ENCODE measurements at regions not wholly inside any gene's neighbourhood (a gene's known extent, or its start where the extent isn't known, plus 50 kb on each side); places are given as distances from the start of the nearest gene placed in this dataset.

DNA sequence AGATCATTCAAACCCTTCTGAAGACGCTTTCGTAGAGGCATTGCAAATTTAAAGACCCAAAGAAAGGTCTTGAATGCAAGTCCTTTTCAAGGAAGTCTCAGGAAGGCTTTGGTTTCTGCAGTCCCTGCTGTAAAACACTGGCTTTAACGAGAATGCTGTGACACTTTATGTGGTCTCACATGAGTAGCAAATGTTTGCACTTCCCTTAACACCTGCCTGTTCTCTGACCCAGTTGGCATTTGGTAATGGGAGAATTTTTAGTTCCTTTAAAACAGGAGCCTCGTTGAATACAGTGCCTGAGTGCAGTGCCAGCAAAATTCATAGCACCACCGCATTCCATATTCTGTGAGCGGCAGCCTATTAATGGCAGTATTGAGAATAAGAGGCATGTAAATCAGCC is 330.5 kb upstream of the PRKX start:
- no peaks in the 10 kb centered on the region for H3K36me3 ChIP-seq (ENCODE audit: insufficient read depth, low read length)
- DNase-seq (no peak), ATAC-seq (ENCODE audit: poor library complexity) (no peak)
- POLR2A ChIA-PET, result no interaction called here
- H3K4me3 ChIP-seq (ENCODE audit: low read length), result no peak overlapping the region
- Mint-ChIP-seq H3K4me1 (ENCODE audit: low read depth) (no peaks in the 10 kb centered on the region), H3K4me3 (no peak overlapping the region), H3K36me3 (ENCODE audit: low read depth) (no peaks in the 10 kb centered on the region), H3K27ac (no peak overlapping the region), H3K9me3 (no peaks in the 10 kb centered on the region), H3K27me3 (no peaks in the 10 kb centered on the region)
- H3K9me3 ChIP-seq (ENCODE audit: control insufficient read depth in 1 of 2, insufficient read depth in 1 of 2, low read length in 2 of 2), result no peaks in the 10 kb centered on the region
- TF ChIP-seq CTCF (IDR thresholded peaks at IDR 0.05), result no peak
- intact Hi-C loops (cut with DNase I, micrococcal nuclease), result no loop called here
- no peaks in the 10 kb centered on the region for H3K27me3 ChIP-seq (ENCODE audit: control insufficient read depth in 1 of 2, insufficient read depth in 2 of 2, low read length in 2 of 2)
- CTCF ChIA-PET, result no interaction called here
- no peak overlapping the region for H3K27ac ChIP-seq (ENCODE audit: low read depth in 1 of 2, low read length in 2 of 2)
- no peaks in the 10 kb centered on the region for H3K4me1 ChIP-seq (ENCODE audit: insufficient read depth, low read length)

DNA sequence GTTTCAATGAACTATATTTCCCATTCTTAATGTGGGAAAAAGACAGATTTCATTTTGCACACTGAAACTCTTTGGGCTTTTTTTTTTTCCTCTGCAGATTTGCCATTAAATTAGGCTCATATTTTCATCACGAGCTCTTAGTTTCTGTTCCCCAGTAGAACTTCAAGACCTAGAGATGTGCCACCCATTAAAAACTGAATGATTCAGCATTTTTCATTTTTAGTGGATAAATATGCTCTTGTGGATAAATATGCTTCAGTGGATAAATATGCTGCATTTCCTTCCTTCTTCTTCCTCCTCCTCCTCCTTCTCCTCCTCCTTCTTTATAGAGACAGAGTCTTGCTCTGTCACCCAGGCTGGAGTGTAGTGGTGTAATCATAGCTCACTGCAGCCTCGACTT is 322.4 kb upstream of the PRKX start:
- no peak overlapping the region for H3K4me3 Mint-ChIP-seq
- ATAC-seq (ENCODE audit: poor library complexity), result no peak

GRCh38 chrX:4028151-4028550 is 314.7 kb upstream of the PRKX start:
- no peak for TF ChIP-seq CTCF (IDR thresholded peaks at IDR 0.05)
- CTCF ChIA-PET, result no interaction called here
- no peaks in the 10 kb centered on the region for H3K4me1 ChIP-seq (ENCODE audit: insufficient read depth, low read length)
- no peaks in the 10 kb centered on the region for H3K27me3 ChIP-seq (ENCODE audit: control insufficient read depth in 1 of 2, insufficient read depth in 2 of 2, low read length in 2 of 2)
- no peaks in the 10 kb centered on the region for H3K4me1 Mint-ChIP-seq (ENCODE audit: low read depth)
- H3K27ac ChIP-seq (ENCODE audit: low read depth in 1 of 2, low read length in 2 of 2), result no peak overlapping the region
- H3K4me3 Mint-ChIP-seq, result no peak overlapping the region
- ATAC-seq (ENCODE audit: poor library complexity) (no peak), DNase-seq (no peak)
- H3K27me3 Mint-ChIP-seq, result no peaks in the 10 kb centered on the region
- no peaks in the 10 kb centered on the region for H3K9me3 ChIP-seq (ENCODE audit: control insufficient read depth in 1 of 2, insufficient read depth in 1 of 2, low read length in 2 of 2)
- no peaks in the 10 kb centered on the region for H3K36me3 Mint-ChIP-seq (ENCODE audit: low read depth)
- no peak overlapping the region for H3K4me3 ChIP-seq (ENCODE audit: low read length)
- intact Hi-C loops (cut with DNase I, micrococcal nuclease), result no loop called here
- no peaks in the 10 kb centered on the region for H3K36me3 ChIP-seq (ENCODE audit: insufficient read depth, low read length)
- POLR2A ChIA-PET, result no interaction called here
- H3K27ac Mint-ChIP-seq, result no peak overlapping the region
- H3K9me3 Mint-ChIP-seq, result peaks cover 3% of the 10 kb centered on the region

More for the DNA sequence above, 322.4 kb upstream of the PRKX start:
- Mint-ChIP-seq H3K4me1 (ENCODE audit: low read depth) (no peaks in the 10 kb centered on the region), H3K9me3 (no peaks in the 10 kb centered on the region), H3K36me3 (ENCODE audit: low read depth) (no peaks in the 10 kb centered on the region), H3K27me3 (no peaks in the 10 kb centered on the region), H3K27ac (no peak overlapping the region)
- intact Hi-C loops (cut with DNase I, micrococcal nuclease), result no loop called here
- Histone ChIP-seq H3K4me3 (ENCODE audit: low read length) (no peak overlapping the region), H3K4me1 (ENCODE audit: insufficient read depth, low read length) (no peaks in the 10 kb centered on the region), H3K27ac (ENCODE audit: low read depth in 1 of 2, low read length in 2 of 2) (no peak overlapping the region), H3K36me3 (ENCODE audit: insufficient read depth, low read length) (no peaks in the 10 kb centered on the region), H3K9me3 (ENCODE audit: control insufficient read depth in 1 of 2, insufficient read depth in 1 of 2, low read length in 2 of 2) (no peaks in the 10 kb centered on the region), H3K27me3 (ENCODE audit: control insufficient read depth in 1 of 2, insufficient read depth in 2 of 2, low read length in 2 of 2) (no peaks in the 10 kb centered on the region)
- no peak for TF ChIP-seq CTCF (IDR thresholded peaks at IDR 0.05)
- POLR2A ChIA-PET, result no interaction called here
- no peak for DNase-seq
- CTCF ChIA-PET, result no interaction called here

Data from CD4-positive, alpha-beta T cell (primary cell).